ENCODE measurements at regions not wholly inside any gene's neighbourhood (a gene's known extent, or its start where the extent isn't known, plus 50 kb on each side); places are given as distances from the start of the nearest gene placed in this dataset.

- no peak for TF ChIP-seq CTCF (IDR thresholded peaks at IDR 0.05; ENCODE audit: insufficient read depth, low read length)
- no peak for DNase-seq (ENCODE audit: low read depth)
- H3K4me3 ChIP-seq (ENCODE audit: low read depth, low read length): no peak overlapping the region
These were observed 146.6 kb downstream of the GLUL start for GRCh38 chr1:182245040-182245439.

- H3K4me3 ChIP-seq (ENCODE audit: low read depth, low read length): no peak overlapping the region
- DNase-seq (ENCODE audit: low read depth): no peak
- no peak for TF ChIP-seq CTCF (IDR thresholded peaks at IDR 0.05; ENCODE audit: insufficient read depth, low read length)
These were observed 147.1 kb downstream of the GLUL start for GRCh38 chr1:182244451-182244850.

GRCh38 chr1:182242641-182243040 is 148.9 kb downstream of the GLUL start:
- no peak for TF ChIP-seq CTCF (IDR thresholded peaks at IDR 0.05; ENCODE audit: insufficient read depth, low read length)
- no peak overlapping the region for H3K4me3 ChIP-seq (ENCODE audit: low read depth, low read length)
- no peak for DNase-seq (ENCODE audit: low read depth)

GRCh38 chr1:182240085-182240484 is 151.5 kb downstream of the GLUL start:
- DNase-seq (ENCODE audit: low read depth): no peak
- H3K4me3 ChIP-seq (ENCODE audit: low read depth, low read length): no peak overlapping the region
- TF ChIP-seq CTCF (IDR thresholded peaks at IDR 0.05; ENCODE audit: insufficient read depth, low read length): no peak

GRCh38 chr1:182238421-182238820 is 153.2 kb downstream of the GLUL start:
- no peak for TF ChIP-seq CTCF (IDR thresholded peaks at IDR 0.05; ENCODE audit: insufficient read depth, low read length)
- no peak overlapping the region for H3K4me3 ChIP-seq (ENCODE audit: low read depth, low read length)
- no peak for DNase-seq (ENCODE audit: low read depth)

GRCh38 chr1:182237329-182237728 is 154.3 kb downstream of the GLUL start:
- no peak for TF ChIP-seq CTCF (IDR thresholded peaks at IDR 0.05; ENCODE audit: insufficient read depth, low read length)
- H3K4me3 ChIP-seq (ENCODE audit: low read depth, low read length): no peak overlapping the region
- no peak for DNase-seq (ENCODE audit: low read depth)

GRCh38 chr1:182236651-182237077 is 154.9 kb downstream of the GLUL start:
- no peak overlapping the region for H3K4me3 ChIP-seq (ENCODE audit: low read depth, low read length)
- TF ChIP-seq CTCF (IDR thresholded peaks at IDR 0.05; ENCODE audit: insufficient read depth, low read length): no peak
- no peak for DNase-seq (ENCODE audit: low read depth)

Data from fibroblast of the aortic adventitia (primary cell).